K562 (cell line): ENCODE measurements at regions not wholly inside any gene's neighbourhood (a gene's known extent, or its start where the extent isn't known, plus 50 kb on each side); places are given as distances from the start of the nearest gene placed in this dataset.
A peak's percentile ranks its signal among the peaks of the same experiment; 100 is the strongest.

ENCODE experiments used
- ATAC-seq: fragments of 200-7000 bp; cut with Tn5 transposase; 3 replicates; pipeline ENCODE4 v1.9.1; 2020; ENCODE audit warnings: moderate library complexity
- BruUV-seq: library from RNA; stranded (reverse); fragments of 400-500 nt; replicated peaks from 2 replicates; lab custom pipeline; 2021; lab: Mats Ljungman, UMichigan
- CTCF ChIA-PET: fragments of 300-600 bp; formaldehyde crosslinking; extraction: SDS; loops from one replicate; lab custom pipeline; 2021; ENCODE audit warnings: low intra/inter-chr PET ratio; lab: Yijun Ruan, JAX
- POLR2A ChIA-PET: fragments of 300-600, 350-650 bp; sonication (Branson Sonifier 250); formaldehyde crosslinking; extraction: SDS; loops from one replicate; lab custom pipeline; 2021; ENCODE audit warnings: antibody characterized with exemption, inconsistent platforms; lab: Yijun Ruan, JAX
- DNase-seq, 4 experiments: peaks; one replicate each; pipeline versions ENCODE4 v3.0.0 to v3.0.0-alpha.2; 2011 to 2018; ENCODE audit warnings: low spot score in 3 of 4, mixed read lengths in 3 of 4; ENCODE audit errors: extremely low read depth in 1 of 4
- FAIRE-seq: peaks from 2 replicates; lab custom pipeline; 2011; peaks lifted over from hg19 to GRCh38; lab: Jason Lieb, UNC
- H2AFZ ChIP-seq: 2 replicates; pipeline ENCODE4 v1.6.0; 2011; ENCODE audit warnings: low read depth, low read length, control low read depth, inconsistent platforms
- H3K27ac ChIP-seq: fragments of 200-600 bp; 3 replicates; pipeline ENCODE4 v1.8.0; 2011; ENCODE audit warnings: low read depth, mild to moderate bottlenecking, control low read depth, inconsistent platforms, low read length, moderate library complexity, mixed read lengths; ENCODE audit errors: extremely low read depth
- H3K27me3 ChIP-seq, 2 experiments: fragments of 300-600 bp in 1 of 2; 2 replicates in 1 of 2; 3 replicates in 1 of 2; pipeline versions ENCODE4 v1.6.0 to v1.8.0; 2011; ENCODE audit warnings: inconsistent platforms in 2 of 2, low read length in 2 of 2, mild to moderate bottlenecking in 1 of 2, mixed read lengths in 1 of 2, moderate library complexity in 1 of 2; ENCODE audit not compliant: control insufficient read depth in 2 of 2, insufficient read depth in 2 of 2
- H3K36me3 ChIP-seq: fragments of 300-600 bp; 3 replicates; pipeline ENCODE4 v1.8.0; 2011; ENCODE audit warnings: mild to moderate bottlenecking, low read length, inconsistent platforms; ENCODE audit not compliant: control insufficient read depth, insufficient read depth
- H3K4me1 ChIP-seq, 2 experiments: fragments of 200-600 bp in 1 of 2; replicated peaks in 1 of 2; 2 replicates in 1 of 2; 3 replicates in 1 of 2; pipeline versions ENCODE4 v1.5.1 to v1.8.0; 2011; ENCODE audit warnings: inconsistent platforms in 2 of 2, low read length in 2 of 2, mild to moderate bottlenecking in 1 of 2, mixed read lengths in 1 of 2, moderate library complexity in 1 of 2; ENCODE audit not compliant: control insufficient read depth in 2 of 2, insufficient read depth in 2 of 2
- H3K4me2 ChIP-seq: 2 replicates; pipeline ENCODE4 v1.6.1; 2011; ENCODE audit warnings: low read length, control low read depth, inconsistent platforms, mixed read lengths; ENCODE audit not compliant: insufficient read depth
- H3K4me3 ChIP-seq: fragments of 200-600 bp; sonication (generic), shearing (Covaris generic); 2 replicates; pipeline ENCODE4 v1.5.1; 2016; ENCODE audit warnings: control low read depth, inconsistent platforms
- H3K79me2 ChIP-seq: fragments of 200-600 bp; 3 replicates; pipeline ENCODE4 v1.8.0; 2011; ENCODE audit warnings: low read length, inconsistent platforms; ENCODE audit not compliant: control insufficient read depth, insufficient read depth
- H3K9ac ChIP-seq, 2 experiments: 2 replicates each; pipeline versions ENCODE4 v1.6.0 to v1.6.1; 2011; ENCODE audit warnings: low read depth in 2 of 2, low read length in 2 of 2, control low read depth in 1 of 2, inconsistent platforms in 1 of 2, mild to moderate bottlenecking in 1 of 2, mixed read lengths in 1 of 2; ENCODE audit not compliant: insufficient read depth in 1 of 2
- H3K9me1 ChIP-seq: one replicate; pipeline ENCODE4 v1.6.0; 2011; ENCODE audit warnings: inconsistent platforms, mild to moderate bottlenecking, low read length, moderate library complexity; ENCODE audit not compliant: control insufficient read depth, insufficient read depth
- H3K9me3 ChIP-seq: replicated peaks from 2 replicates; pipeline ENCODE4 v1.5.1; 2011; ENCODE audit warnings: low read depth, low read length, inconsistent platforms; ENCODE audit not compliant: control insufficient read depth, insufficient read depth
- H4K20me1 ChIP-seq: replicated peaks from 2 replicates; pipeline ENCODE4 v1.6.1; 2011; ENCODE audit warnings: low read length, inconsistent platforms, mixed read lengths; ENCODE audit not compliant: control insufficient read depth, insufficient read depth
- CBX5 ChIP-seq: IDR thresholded peaks from 2 replicates; pipeline ENCODE4 v1.6.1; 2014; ENCODE audit warnings: low read depth, borderline replicate concordance
- CHAMP1 ChIP-seq: fragments of 450-650 bp; IDR thresholded peaks from 2 replicates; pipeline ENCODE4 v1.6.1; 2016; ENCODE audit warnings: mild to moderate bottlenecking
- CXXC5 ChIP-seq: fragments of 250-450 bp; sonication (Bioruptor Pico); IDR thresholded peaks from 2 replicates; pipeline ENCODE4 v1.8.0; 2022; ENCODE audit warnings: inconsistent platforms, mild to moderate bottlenecking, moderate library complexity
- MTA1 ChIP-seq: fragments of 450-650 bp; IDR thresholded peaks from 2 replicates; pipeline ENCODE4 v1.6.1; 2017; ENCODE audit warnings: borderline replicate concordance
- NUFIP1 ChIP-seq: fragments of 450-650 bp; IDR thresholded peaks from 2 replicates; pipeline ENCODE4 v1.6.1; 2018; ENCODE audit not compliant: partially characterized antibody
- PHB ChIP-seq: fragments of 250-450 bp; sonication (Bioruptor Pico); IDR thresholded peaks from 2 replicates; pipeline ENCODE4 v1.5.0; 2021
- PHF8 ChIP-seq: fragments of 200-600 bp; sonication (generic); IDR thresholded peaks from 2 replicates; pipeline ENCODE4 v1.6.1; 2012; ENCODE audit warnings: mixed run types, mild to moderate bottlenecking, inconsistent platforms, low read length, moderate library complexity, borderline replicate concordance
- POLR2G ChIP-seq: fragments of 200-400 bp; formaldehyde crosslinking; IDR thresholded peaks from 2 replicates; pipeline ENCODE4 v1.6.1; 2017; ENCODE audit warnings: low read depth, mild to moderate bottlenecking, antibody characterized with exemption, low read length, moderate library complexity
- ZNF24 ChIP-seq: fragments of 450-650 bp; IDR thresholded peaks from 2 replicates; pipeline ENCODE4 v1.6.1; 2016
- ZNF589 ChIP-seq: fragments of 200-800 bp; sonication (Bioruptor generic); IDR thresholded peaks from 2 replicates; pipeline ENCODE4 v1.6.1; 2016; ENCODE audit warnings: low read depth, missing genetic modification characterization, missing compliant biosample characterization
- WGBS: fragments of 100-300 bp; shearing (Covaris generic); methylation state at CpG from one replicate; pipeline ENCODE4 v1.1.6; 2016; ENCODE audit warnings: low coverage, mixed read lengths; ENCODE audit not compliant: insufficient coverage; ENCODE audit errors: missing lambda C conversion rate; 5-methylcytosine and 5-hydroxymethylcytosine counted together
- in situ Hi-C: fragments of 300-500 bp; cut with MboI; formaldehyde crosslinking; loops from 4 replicates; pipeline ENCODE4 v1.15.0; 2018; ENCODE audit warnings: inconsistent platforms, mixed read lengths
- intact Hi-C: fragments of 100-400 bp; cut with micrococcal nuclease; formaldehyde crosslinking; loops from 2 replicates; pipeline ENCODE4 v1.14.2; 2022

- DNase-seq: no peak
- no peaks in the 10 kb centered on the region for H3K36me3 ChIP-seq
- no peaks in the 10 kb centered on the region for H3K9me3 ChIP-seq
- H3K4me3 ChIP-seq: no peak overlapping the region
- H3K9me1 ChIP-seq: no peaks in the 10 kb centered on the region
- no peak overlapping the region for H2AFZ ChIP-seq
- no peak overlapping the region for H3K4me2 ChIP-seq
- H3K27ac ChIP-seq: no peak overlapping the region
- ChIA-PET CTCF (no interaction called here), POLR2A (interaction anchor here (0.7 kb wide), 1 partner anchor 271 kb away, joined by 4 read pairs; no protein-coding TSS in a partner anchor)
- no peaks in the 10 kb centered on the region for H3K27me3 ChIP-seq
- WGBS: under 1% methylated on average over 15 of the region's 15 CpGs
- H4K20me1 ChIP-seq: no peaks in the 10 kb centered on the region
- no peaks in the 10 kb centered on the region for H3K4me1 ChIP-seq
- no peak for ATAC-seq
- intact Hi-C loops (no loop called here), in situ Hi-C loops (no loop called here)
- H3K9ac ChIP-seq: no peak overlapping the region
- TF ChIP-seq CXXC5 (no peak), PHB (CRISPR knock-in tag) (no peak)
- FAIRE-seq: no peak
- BruUV-seq: no TSS peak
- H3K79me2 ChIP-seq: no peaks in the 10 kb centered on the region
Measured at GRCh38 chr11:127105593-127106541, 105.3 kb upstream of the KIRREL3 start.

GRCh38 chr11:127103586-127104388 is 103.2 kb upstream of the KIRREL3 start:
- H2AFZ ChIP-seq: no peak overlapping the region
- no peak overlapping the region for H3K4me3 ChIP-seq
- FAIRE-seq (no peak), DNase-seq (no peak), ATAC-seq (no peak)
- intact Hi-C loops: no loop called here
- H3K4me1 ChIP-seq: no peaks in the 10 kb centered on the region
- H3K27ac ChIP-seq: no peak overlapping the region
- BruUV-seq: no TSS peak
- ChIA-PET POLR2A (interaction anchor here (0.7 to 0.8 kb wide), 2 partner anchors 66 to 1816 kb away, joined by 3 to 4 read pairs; no protein-coding TSS in a partner anchor), CTCF (no interaction called here)
- H4K20me1 ChIP-seq: no peaks in the 10 kb centered on the region
- H3K27me3 ChIP-seq: no peaks in the 10 kb centered on the region
- H3K4me2 ChIP-seq: no peak overlapping the region
- no peaks in the 10 kb centered on the region for H3K79me2 ChIP-seq
- H3K36me3 ChIP-seq: no peaks in the 10 kb centered on the region
- no peaks in the 10 kb centered on the region for H3K9me1 ChIP-seq
- no peak overlapping the region for H3K9ac ChIP-seq
- in situ Hi-C loops: no loop called here
- H3K9me3 ChIP-seq: no peaks in the 10 kb centered on the region
- 1% methylated on average over 9 of the region's 9 CpGs for WGBS
- no peak for TF ChIP-seq MTA1
- TF ChIP-seq NUFIP1: no peak
- no peak for TF ChIP-seq CHAMP1
- no peak for TF ChIP-seq PHF8
- TF ChIP-seq CBX5: no peak
- TF ChIP-seq POLR2G: no peak
- TF ChIP-seq ZNF24: peak; percentile 81; the same call in 1 of the 2 replicates
- TF ChIP-seq ZNF589 (CRISPR knock-in tag): no peak
